Panc1 (cell line): ENCODE measurements at regions not wholly inside any gene's neighbourhood (a gene's known extent, or its start where the extent isn't known, plus 50 kb on each side); places are given as distances from the start of the nearest gene placed in this dataset.

ENCODE experiments used
- ATAC-seq: fragments of 200-7000 bp; cut with Tn5 transposase; 2 replicates; pipeline ENCODE4 v1.9.1; 2020; ENCODE audit warnings: mild to moderate bottlenecking, moderate library complexity
- BruUV-seq: library from RNA; stranded (reverse); fragments of 400-500 nt; replicated peaks from 2 replicates; lab custom pipeline; 2021; lab: Mats Ljungman, UMichigan
- CTCF ChIA-PET: fragments of 300-600 bp; sonication (Branson Sonifier 250); formaldehyde crosslinking; loops from one replicate; lab custom pipeline; 2022; ENCODE audit warnings: antibody characterized with exemption; lab: Charles Lee
- POLR2A ChIA-PET: fragments of 300-600 bp; sonication (Branson Sonifier 250); formaldehyde crosslinking; loops from one replicate; lab custom pipeline; 2022; ENCODE audit warnings: antibody characterized with exemption; lab: Charles Lee
- DNase-seq: peaks from one replicate; pipeline ENCODE4 v3.0.0-alpha.2; 2010; ENCODE audit warnings: low read depth, low spot score
- H3K27ac ChIP-seq: 2 replicates; pipeline ENCODE4 v1.5.1; 2011; ENCODE audit warnings: mild to moderate bottlenecking, low read length, inconsistent platforms
- H3K27me3 ChIP-seq: fragments of 200-500 bp; sonication (Bioruptor generic); 2 replicates; pipeline ENCODE4 v1.6.0; 2014; ENCODE audit warnings: low read length, inconsistent platforms; ENCODE audit not compliant: control insufficient read depth, insufficient read depth
- H3K36me3 ChIP-seq: fragments of 200-500 bp; sonication (Bioruptor generic); 2 replicates; pipeline ENCODE4 v1.5.1; 2014; ENCODE audit warnings: inconsistent platforms, mild to moderate bottlenecking, low read length, moderate library complexity; ENCODE audit not compliant: control insufficient read depth, insufficient read depth
- H3K4me1 ChIP-seq: 2 replicates; pipeline ENCODE4 v1.5.1; 2011; ENCODE audit warnings: inconsistent platforms, mild to moderate bottlenecking, low read length, moderate library complexity; ENCODE audit not compliant: control insufficient read depth, insufficient read depth
- H3K4me3 ChIP-seq, 2 experiments: 2 replicates each; pipeline ENCODE4 v1.5.1; 2011 to 2012; ENCODE audit warnings: low read depth in 2 of 2, low read length in 2 of 2, mild to moderate bottlenecking in 2 of 2, inconsistent platforms in 1 of 2, moderate library complexity in 1 of 2
- H3K9me3 ChIP-seq: fragments of 200-500 bp; sonication (Bioruptor generic); 2 replicates; pipeline ENCODE4 v1.5.1; 2014; ENCODE audit warnings: low read depth, mild to moderate bottlenecking, inconsistent platforms, low read length, moderate library complexity; ENCODE audit not compliant: control insufficient read depth, insufficient read depth
- POLR2AphosphoS5 ChIP-seq: IDR thresholded peaks from 2 replicates; pipeline ENCODE4 v1.6.1; 2012; ENCODE audit warnings: mild to moderate bottlenecking, low read depth, low read length, moderate library complexity
- REST ChIP-seq, 2 experiments: IDR thresholded peaks; 2 replicates each; pipeline ENCODE4 v1.6.1; 2011 to 2012; ENCODE audit warnings: low read depth in 2 of 2, control low read depth in 1 of 2, low read length in 1 of 2, mild to moderate bottlenecking in 1 of 2, moderate library complexity in 1 of 2; ENCODE audit not compliant: insufficient read depth in 1 of 2
- SIN3A ChIP-seq: IDR thresholded peaks from 2 replicates; pipeline ENCODE4 v1.6.1; 2012; ENCODE audit warnings: low read depth, mild to moderate bottlenecking, low read length, moderate library complexity, borderline replicate concordance; ENCODE audit not compliant: insufficient read depth
- TCF7L2 ChIP-seq: IDR thresholded peaks from 2 replicates; pipeline ENCODE4 v1.6.1; 2011; ENCODE audit warnings: mild to moderate bottlenecking, low read depth, low read length, inconsistent platforms
- in situ Hi-C: cut with HindIII; loops from 2 replicates; pipeline ENCODE4 v1.10.0; 2016; ENCODE audit warnings: low sequenced_read_pairs, low pct_unique_long_range_greater_than_20kb
- intact Hi-C: fragments of 100-400 bp; cut with micrococcal nuclease; formaldehyde crosslinking; loops from one replicate; pipeline ENCODE4 v1.10.0; 2022; ENCODE audit not compliant: unreplicated experiment
- TF ChIP-seq, protein P1 (sequence below): fragments of 450-650 bp; IDR thresholded peaks from 2 replicates; pipeline ENCODE4 v1.5.1; 2017; ENCODE audit warnings: mild to moderate bottlenecking

- Histone ChIP-seq H3K27me3 (no peaks in the 10 kb centered on the region), H3K9me3 (no peaks in the 10 kb centered on the region), H3K27ac (no peak overlapping the region), H3K4me1 (no peaks in the 10 kb centered on the region), H3K36me3 (no peaks in the 10 kb centered on the region), H3K4me3 (no peak overlapping the region)
- in situ Hi-C loops = no loop called here
- no peak for TF ChIP-seq REST (IDR thresholded peaks at IDR 0.05; ENCODE audit: insufficient read depth in 1 of 2, low read depth in 2 of 2, low read length in 1 of 2)
- TF ChIP-seq, protein P1, sequence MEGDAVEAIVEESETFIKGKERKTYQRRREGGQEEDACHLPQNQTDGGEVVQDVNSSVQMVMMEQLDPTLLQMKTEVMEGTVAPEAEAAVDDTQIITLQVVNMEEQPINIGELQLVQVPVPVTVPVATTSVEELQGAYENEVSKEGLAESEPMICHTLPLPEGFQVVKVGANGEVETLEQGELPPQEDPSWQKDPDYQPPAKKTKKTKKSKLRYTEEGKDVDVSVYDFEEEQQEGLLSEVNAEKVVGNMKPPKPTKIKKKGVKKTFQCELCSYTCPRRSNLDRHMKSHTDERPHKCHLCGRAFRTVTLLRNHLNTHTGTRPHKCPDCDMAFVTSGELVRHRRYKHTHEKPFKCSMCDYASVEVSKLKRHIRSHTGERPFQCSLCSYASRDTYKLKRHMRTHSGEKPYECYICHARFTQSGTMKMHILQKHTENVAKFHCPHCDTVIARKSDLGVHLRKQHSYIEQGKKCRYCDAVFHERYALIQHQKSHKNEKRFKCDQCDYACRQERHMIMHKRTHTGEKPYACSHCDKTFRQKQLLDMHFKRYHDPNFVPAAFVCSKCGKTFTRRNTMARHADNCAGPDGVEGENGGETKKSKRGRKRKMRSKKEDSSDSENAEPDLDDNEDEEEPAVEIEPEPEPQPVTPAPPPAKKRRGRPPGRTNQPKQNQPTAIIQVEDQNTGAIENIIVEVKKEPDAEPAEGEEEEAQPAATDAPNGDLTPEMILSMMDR = no peak
- no peak for TF ChIP-seq SIN3A
- no peak for TF ChIP-seq TCF7L2
- no peak for TF ChIP-seq POLR2AphosphoS5
- intact Hi-C loops = no loop called here
- ChIA-PET CTCF (interaction anchor here (0.6 to 0.9 kb wide), 2 partner anchors 71 to 1036 kb away, joined by 3 to 4 read pairs; no protein-coding TSS in a partner anchor), POLR2A (no interaction called here)
- ATAC-seq (no peak), DNase-seq (no peak)
- no TSS peak for BruUV-seq
Measured at GRCh38 chr1:30451532-30452125, 271.8 kb downstream of the MATN1 start.

GRCh38 chr1:30450818-30451233 lies 272.6 kb downstream of the MATN1 start:
- no peak for ATAC-seq
- ChIA-PET POLR2A (no interaction called here), CTCF (interaction anchor here (0.6 kb wide), 1 partner anchor 1035 kb away, joined by 3 read pairs; no protein-coding TSS in a partner anchor)
- no peak overlapping the region for H3K4me3 ChIP-seq
- H3K36me3 ChIP-seq = no peaks in the 10 kb centered on the region
- no peaks in the 10 kb centered on the region for H3K4me1 ChIP-seq
- no peaks in the 10 kb centered on the region for H3K27me3 ChIP-seq
- DNase-seq = no peak
- no peaks in the 10 kb centered on the region for H3K9me3 ChIP-seq
- no peak for TF ChIP-seq TCF7L2
- TF ChIP-seq SIN3A = no peak
- TF ChIP-seq, protein P1 = no peak
- TF ChIP-seq POLR2AphosphoS5 = no peak
- TF ChIP-seq REST (IDR thresholded peaks at IDR 0.05; ENCODE audit: insufficient read depth in 1 of 2, low read depth in 2 of 2, low read length in 1 of 2) = no peak
- in situ Hi-C loops (no loop called here), intact Hi-C loops (no loop called here)
- H3K27ac ChIP-seq = no peak overlapping the region
- BruUV-seq = no TSS peak
